HCT116 (cell line): ENCODE measurements at regions not wholly inside any gene's neighbourhood (a gene's known extent, or its start where the extent isn't known, plus 50 kb on each side); places are given as distances from the start of the nearest gene placed in this dataset.
"Not testable (repeated sequence)": the region's sequence is repeated elsewhere in the genome, so short reads cannot be mapped to it uniquely, and the experiment has no call there.

Experiments used
- ATAC-seq: fragments of 200-7000 bp; cut with Tn5 transposase; 2 replicates; pipeline ENCODE4 v1.9.1; 2020; ENCODE audit warnings: mild to moderate bottlenecking, moderate library complexity
- BruUV-seq: library from RNA; stranded (reverse); fragments of 400-500 nt; replicated peaks from 2 replicates; lab custom pipeline; 2021; lab: Mats Ljungman, UMichigan
- CTCF ChIA-PET: fragments of 300-600 bp; sonication (Branson Sonifier 250); formaldehyde crosslinking; loops from one replicate; lab custom pipeline; 2021; ENCODE audit warnings: antibody characterized with exemption; lab: Charles Lee
- POLR2A ChIA-PET: fragments of 300-600, 350-600 bp; sonication (Branson Sonifier 250); formaldehyde crosslinking; loops from one replicate; lab custom pipeline; 2021; ENCODE audit warnings: antibody characterized with exemption; lab: Charles Lee
- RAD21 ChIA-PET, 2 experiments: fragments of 300-600 bp; sonication (Branson Sonifier 250); formaldehyde crosslinking; loops; one replicate each; lab custom pipeline; 2023; ENCODE audit warnings: low total read pairs in 2 of 2; ENCODE audit not compliant: uncharacterized antibody in 2 of 2, unreplicated experiment in 2 of 2, low non-redundant PET in 1 of 2; lab: Charles Lee
- DNase-seq: peaks from one replicate; pipeline ENCODE4 v3.0.0-alpha.2; 2010; ENCODE audit warnings: low read depth, low spot score
- H2AFZ ChIP-seq: fragments of 200-600 bp; shearing (Covaris generic), sonication (generic); 2 replicates; pipeline ENCODE4 v1.6.1; 2017; ENCODE audit warnings: low read depth, mixed run types, mixed read lengths, antibody characterized with exemption, low read length; ENCODE audit not compliant: poor library complexity, severe bottlenecking
- H3K27ac ChIP-seq: 2 replicates; pipeline ENCODE4 v1.5.1; 2012; ENCODE audit warnings: low read depth, low read length
- H3K27me3 ChIP-seq: fragments of 200-600 bp; sonication (generic); 2 replicates; pipeline ENCODE4 v1.6.1; 2016; ENCODE audit warnings: mixed run types, low read length, mixed read lengths; ENCODE audit not compliant: insufficient read depth
- H3K36me3 ChIP-seq, 2 experiments: fragments of 200-500 bp in 1 of 2; fragments of 200-600 bp in 1 of 2; sonication (Bioruptor generic) in 1 of 2; sonication (generic) in 1 of 2; 2 replicates each; pipeline versions ENCODE4 v1.5.1 to v1.6.1; 2014 to 2016; ENCODE audit warnings: low read length in 2 of 2, inconsistent platforms in 1 of 2, mixed read lengths in 1 of 2, mixed run types in 1 of 2; ENCODE audit not compliant: insufficient read depth in 2 of 2, control insufficient read depth in 1 of 2
- H3K4me1 ChIP-seq, 2 experiments: fragments of 200-600 bp in 1 of 2; sonication (generic) in 1 of 2; 2 replicates each; pipeline versions ENCODE4 v1.5.1 to v1.6.1; 2012 to 2017; ENCODE audit warnings: low read length in 2 of 2, inconsistent platforms in 1 of 2, mild to moderate bottlenecking in 1 of 2, mixed read lengths in 1 of 2, mixed run types in 1 of 2, moderate library complexity in 1 of 2; ENCODE audit not compliant: insufficient read depth in 2 of 2, control insufficient read depth in 1 of 2
- H3K4me2 ChIP-seq: fragments of 200-600 bp; sonication (generic); 2 replicates; pipeline ENCODE4 v1.6.1; 2017; ENCODE audit warnings: mixed run types, low read length, mixed read lengths
- H3K4me3 ChIP-seq, 2 experiments: fragments of 200-600 bp in 1 of 2; sonication (generic) in 1 of 2; replicated peaks in 1 of 2; 2 replicates each; pipeline ENCODE4 v1.5.1; 2011 to 2016; ENCODE audit warnings: low read length in 2 of 2, control low read depth in 1 of 2, low read depth in 1 of 2, mild to moderate bottlenecking in 1 of 2, mixed read lengths in 1 of 2, mixed run types in 1 of 2
- H3K79me2 ChIP-seq: fragments of 200-600 bp; sonication (generic); 2 replicates; pipeline ENCODE4 v1.6.1; 2017; ENCODE audit warnings: mild to moderate bottlenecking, mixed run types, low read length, moderate library complexity, mixed read lengths; ENCODE audit not compliant: insufficient read depth
- H3K9ac ChIP-seq: fragments of 200-600 bp; sonication (generic); 2 replicates; pipeline ENCODE4 v1.6.1; 2016; ENCODE audit warnings: low read length, mixed read lengths
- H3K9me2 ChIP-seq: fragments of 200-600 bp; sonication (generic), shearing (Covaris generic); 2 replicates; pipeline ENCODE4 v1.6.1; 2017; ENCODE audit warnings: mixed run types, mild to moderate bottlenecking, moderate library complexity; ENCODE audit not compliant: insufficient read depth
- H3K9me3 ChIP-seq, 2 experiments: fragments of 200-500 bp in 1 of 2; fragments of 200-600 bp in 1 of 2; sonication (Bioruptor generic) in 1 of 2; sonication (generic) in 1 of 2; 2 replicates each; pipeline ENCODE4 v1.6.1; 2014 to 2017; ENCODE audit warnings: low read length in 2 of 2, mixed read lengths in 2 of 2, inconsistent platforms in 1 of 2, low read depth in 1 of 2, mild to moderate bottlenecking in 1 of 2, mixed run types in 1 of 2, moderate library complexity in 1 of 2; ENCODE audit not compliant: control insufficient read depth in 1 of 2, insufficient read depth in 1 of 2
- H4K20me1 ChIP-seq: fragments of 200-600 bp; sonication (generic), shearing (Covaris generic); 2 replicates; pipeline ENCODE4 v1.6.1; 2017; ENCODE audit warnings: mixed run types, mild to moderate bottlenecking, moderate library complexity; ENCODE audit not compliant: insufficient read depth
- CEBPB ChIP-seq: IDR thresholded peaks from 2 replicates; pipeline ENCODE4 v1.6.1; 2012; ENCODE audit warnings: low read depth
- ELF1 ChIP-seq: IDR thresholded peaks from 2 replicates; pipeline ENCODE4 v1.6.1; 2012; ENCODE audit warnings: low read depth, borderline replicate concordance
- RAD21 ChIP-seq: IDR thresholded peaks from 2 replicates; pipeline ENCODE4 v1.6.1; 2012; ENCODE audit warnings: low read depth, mild to moderate bottlenecking
- intact Hi-C: fragments of 100-400 bp; cut with micrococcal nuclease; formaldehyde crosslinking; loops from 2 replicates; pipeline ENCODE4 v1.10.0; 2022
- TF ChIP-seq, protein P1 (sequence below): IDR thresholded peaks from 2 replicates; pipeline ENCODE4 v1.6.1; 2012; ENCODE audit warnings: low read depth

DNA sequence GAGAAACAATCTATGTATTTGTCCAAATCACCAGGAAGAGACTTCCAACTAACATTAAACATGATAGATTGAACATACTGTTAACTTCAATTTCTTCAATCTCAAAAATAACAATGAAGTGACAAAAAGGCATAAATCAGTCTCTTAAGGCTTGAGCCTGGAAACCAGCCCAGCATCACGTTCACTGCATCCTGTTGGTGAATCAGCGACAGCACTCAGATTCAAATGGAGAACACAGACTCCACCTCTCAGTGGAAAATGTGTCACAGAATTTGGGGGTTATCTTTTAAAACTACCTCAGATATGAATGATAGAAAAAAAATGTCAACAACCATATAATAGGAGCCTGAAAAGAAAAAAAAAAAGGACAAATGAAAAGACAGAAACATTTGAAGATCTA, 212.0 kb downstream of the MINAR1 start:
- H2AFZ ChIP-seq: peak overlapping the region; percentile 1
- ATAC-seq (no peak), DNase-seq (no peak)
- H3K9me3 ChIP-seq: no peaks in the 10 kb centered on the region
- peak overlapping the region; percentile 3; the same call in 1 of the 2 replicates for H3K4me2 ChIP-seq
- no TSS peak for BruUV-seq
- H4K20me1 ChIP-seq: no peaks in the 10 kb centered on the region
- POLR2A ChIA-PET: no interaction called here
- RAD21 ChIA-PET: no interaction called here
- peaks cover 4% of the 10 kb centered on the region; the same call in 1 of the 2 replicates for H3K27me3 ChIP-seq
- H3K4me3 ChIP-seq: no peak overlapping the region
- TF ChIP-seq RAD21: no peak
- TF ChIP-seq CEBPB: no peak
- TF ChIP-seq, protein P1, sequence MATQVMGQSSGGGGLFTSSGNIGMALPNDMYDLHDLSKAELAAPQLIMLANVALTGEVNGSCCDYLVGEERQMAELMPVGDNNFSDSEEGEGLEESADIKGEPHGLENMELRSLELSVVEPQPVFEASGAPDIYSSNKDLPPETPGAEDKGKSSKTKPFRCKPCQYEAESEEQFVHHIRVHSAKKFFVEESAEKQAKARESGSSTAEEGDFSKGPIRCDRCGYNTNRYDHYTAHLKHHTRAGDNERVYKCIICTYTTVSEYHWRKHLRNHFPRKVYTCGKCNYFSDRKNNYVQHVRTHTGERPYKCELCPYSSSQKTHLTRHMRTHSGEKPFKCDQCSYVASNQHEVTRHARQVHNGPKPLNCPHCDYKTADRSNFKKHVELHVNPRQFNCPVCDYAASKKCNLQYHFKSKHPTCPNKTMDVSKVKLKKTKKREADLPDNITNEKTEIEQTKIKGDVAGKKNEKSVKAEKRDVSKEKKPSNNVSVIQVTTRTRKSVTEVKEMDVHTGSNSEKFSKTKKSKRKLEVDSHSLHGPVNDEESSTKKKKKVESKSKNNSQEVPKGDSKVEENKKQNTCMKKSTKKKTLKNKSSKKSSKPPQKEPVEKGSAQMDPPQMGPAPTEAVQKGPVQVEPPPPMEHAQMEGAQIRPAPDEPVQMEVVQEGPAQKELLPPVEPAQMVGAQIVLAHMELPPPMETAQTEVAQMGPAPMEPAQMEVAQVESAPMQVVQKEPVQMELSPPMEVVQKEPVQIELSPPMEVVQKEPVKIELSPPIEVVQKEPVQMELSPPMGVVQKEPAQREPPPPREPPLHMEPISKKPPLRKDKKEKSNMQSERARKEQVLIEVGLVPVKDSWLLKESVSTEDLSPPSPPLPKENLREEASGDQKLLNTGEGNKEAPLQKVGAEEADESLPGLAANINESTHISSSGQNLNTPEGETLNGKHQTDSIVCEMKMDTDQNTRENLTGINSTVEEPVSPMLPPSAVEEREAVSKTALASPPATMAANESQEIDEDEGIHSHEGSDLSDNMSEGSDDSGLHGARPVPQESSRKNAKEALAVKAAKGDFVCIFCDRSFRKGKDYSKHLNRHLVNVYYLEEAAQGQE: no peak
- no peak for TF ChIP-seq ELF1
- H3K4me1 ChIP-seq: peaks cover 10 to 28% of the 10 kb centered on the region in 2 experiments; a peak in 3 of 4 replicates
- intact Hi-C loops: no loop called here
- no peaks in the 10 kb centered on the region for H3K9me2 ChIP-seq
- no peaks in the 10 kb centered on the region for H3K36me3 ChIP-seq
- H3K27ac ChIP-seq: no peak overlapping the region
- H3K9ac ChIP-seq: no peak overlapping the region
- H3K79me2 ChIP-seq: no peaks in the 10 kb centered on the region
- CTCF ChIA-PET: no interaction called here

DNA sequence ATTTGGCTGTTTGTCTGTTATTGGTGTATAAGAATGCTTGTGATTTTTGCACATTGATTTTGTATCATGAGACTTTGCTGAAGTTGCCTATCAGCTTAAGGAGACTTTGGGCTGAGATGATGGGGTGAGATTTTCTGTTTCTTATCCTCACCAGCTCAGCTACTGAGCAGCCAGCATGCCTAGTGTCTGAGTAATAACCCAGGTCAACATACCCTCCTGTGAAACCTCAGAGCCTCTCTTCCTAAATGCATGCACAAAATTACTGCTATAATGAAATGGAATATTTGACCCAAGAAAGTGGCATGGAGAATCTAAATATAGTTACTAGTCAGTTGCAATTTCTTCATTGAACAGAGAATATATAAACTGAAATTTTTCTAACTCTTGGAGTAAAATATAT, 220.8 kb downstream of the MINAR1 start:
- H3K4me1 ChIP-seq, H3K9me3 ChIP-seq, H3K79me2 ChIP-seq, DNase-seq, BruUV-seq, POLR2A ChIA-PET, H3K9me2 ChIP-seq, ATAC-seq, RAD21 ChIA-PET, H4K20me1 ChIP-seq, H3K9ac ChIP-seq, H2AFZ ChIP-seq, intact Hi-C loops, H3K4me3 ChIP-seq, H3K36me3 ChIP-seq, CTCF ChIA-PET, H3K27ac ChIP-seq, H3K4me2 ChIP-seq: not testable (repeated sequence)
- peaks cover 27% of the 10 kb centered on the region for H3K27me3 ChIP-seq
